Uterus (tissue), 2 donors: ENCODE measurements at regions not wholly inside any gene's neighbourhood (a gene's known extent, or its start where the extent isn't known, plus 50 kb on each side); places are given as distances from the start of the nearest gene placed in this dataset.
"Not testable (repeated sequence)": the region's sequence is repeated elsewhere in the genome, so short reads cannot be mapped to it uniquely, and the experiment has no call there.

Experiments used
- POLR2A ChIP-seq, 2 donors: fragments of 450-650 bp; IDR thresholded peaks; one replicate each; pipeline ENCODE4 v1.6.1; 2016; ENCODE audit warnings: antibody characterized with exemption in 2 of 2, mild to moderate bottlenecking in 1 of 2, moderate library complexity in 1 of 2
- TF ChIP-seq, protein P1 (sequence below), 4 experiments: fragments of 200-600 bp in 2 of 4; fragments of 450-650 bp in 2 of 4; sonication (generic) in 2 of 4; IDR thresholded peaks; one replicate each; pipeline ENCODE4 v1.5.1; 2016 to 2019; ENCODE audit warnings: antibody characterized with exemption in 4 of 4, mild to moderate bottlenecking in 2 of 4, moderate library complexity in 1 of 4

DNA sequence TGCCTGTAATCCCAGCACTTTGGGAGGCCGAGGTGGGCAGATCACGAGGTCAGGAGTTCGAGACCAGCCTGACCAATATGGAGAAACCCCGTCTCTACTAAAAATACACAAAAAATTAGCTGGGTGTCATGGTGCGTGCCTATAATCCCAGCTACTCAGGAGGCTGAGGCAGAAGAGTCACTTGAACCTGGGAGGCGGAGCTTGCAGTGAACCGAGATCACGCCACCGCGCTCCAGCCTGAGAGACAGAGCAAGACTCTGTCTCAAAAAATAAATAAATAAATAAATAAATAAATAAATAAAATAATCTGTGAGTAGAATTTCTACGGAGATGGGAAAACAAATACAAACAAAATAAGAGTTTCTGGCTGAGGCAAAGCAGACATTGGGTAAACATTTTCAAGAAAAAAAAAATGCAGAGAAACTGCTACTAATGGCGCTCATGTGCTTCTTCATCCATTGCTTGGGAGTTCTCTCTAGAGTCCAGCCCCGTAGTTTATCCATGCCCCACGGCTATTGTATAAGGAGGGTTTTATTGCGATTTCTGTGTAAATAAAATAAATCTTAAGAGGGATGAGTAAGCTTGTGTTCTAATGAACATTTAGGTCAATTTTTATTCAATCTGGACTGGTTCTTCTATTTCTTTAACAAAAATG is 1161.9 kb downstream of the IGSF11 start:
- TF ChIP-seq, protein P1, sequence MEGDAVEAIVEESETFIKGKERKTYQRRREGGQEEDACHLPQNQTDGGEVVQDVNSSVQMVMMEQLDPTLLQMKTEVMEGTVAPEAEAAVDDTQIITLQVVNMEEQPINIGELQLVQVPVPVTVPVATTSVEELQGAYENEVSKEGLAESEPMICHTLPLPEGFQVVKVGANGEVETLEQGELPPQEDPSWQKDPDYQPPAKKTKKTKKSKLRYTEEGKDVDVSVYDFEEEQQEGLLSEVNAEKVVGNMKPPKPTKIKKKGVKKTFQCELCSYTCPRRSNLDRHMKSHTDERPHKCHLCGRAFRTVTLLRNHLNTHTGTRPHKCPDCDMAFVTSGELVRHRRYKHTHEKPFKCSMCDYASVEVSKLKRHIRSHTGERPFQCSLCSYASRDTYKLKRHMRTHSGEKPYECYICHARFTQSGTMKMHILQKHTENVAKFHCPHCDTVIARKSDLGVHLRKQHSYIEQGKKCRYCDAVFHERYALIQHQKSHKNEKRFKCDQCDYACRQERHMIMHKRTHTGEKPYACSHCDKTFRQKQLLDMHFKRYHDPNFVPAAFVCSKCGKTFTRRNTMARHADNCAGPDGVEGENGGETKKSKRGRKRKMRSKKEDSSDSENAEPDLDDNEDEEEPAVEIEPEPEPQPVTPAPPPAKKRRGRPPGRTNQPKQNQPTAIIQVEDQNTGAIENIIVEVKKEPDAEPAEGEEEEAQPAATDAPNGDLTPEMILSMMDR (IDR thresholded peaks at IDR 0.05), result not testable (repeated sequence)
- TF ChIP-seq POLR2A (IDR thresholded peaks at IDR 0.05), result not testable (repeated sequence)
